C4-2B (cell line): ENCODE measurements at regions not wholly inside any gene's neighbourhood (a gene's known extent, or its start where the extent isn't known, plus 50 kb on each side); places are given as distances from the start of the nearest gene placed in this dataset.

ENCODE experiments used
- H3K27ac ChIP-seq: fragments of 450-650 bp; 2 replicates; pipeline ENCODE4 v1.5.1; 2017
- ZFX ChIP-seq: fragments of 450-650 bp; IDR thresholded peaks from 2 replicates; pipeline ENCODE4 v1.6.1; 2017
- TF ChIP-seq, protein P1 (sequence below): fragments of 450-650 bp; conservative IDR thresholded peaks from 2 replicates; pipeline ENCODE4 v1.5.1; 2017; ENCODE audit warnings: mild to moderate bottlenecking

DNA sequence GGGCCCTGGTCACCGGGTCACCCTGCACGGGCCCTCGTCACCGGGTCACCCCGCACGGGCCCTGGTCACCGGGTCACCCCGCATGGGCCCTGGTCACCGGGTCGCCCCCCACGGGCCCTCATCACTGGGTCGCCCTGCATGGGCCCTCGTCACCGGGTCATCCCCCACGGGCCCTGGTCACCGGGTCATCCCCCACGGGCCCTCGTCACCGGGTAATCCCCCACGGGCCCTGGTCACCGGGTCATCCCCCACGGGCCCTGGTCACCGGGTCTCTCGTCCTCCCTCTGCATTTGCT lies 77.6 kb downstream of the RIPK4 start:
- TF ChIP-seq, protein P1, sequence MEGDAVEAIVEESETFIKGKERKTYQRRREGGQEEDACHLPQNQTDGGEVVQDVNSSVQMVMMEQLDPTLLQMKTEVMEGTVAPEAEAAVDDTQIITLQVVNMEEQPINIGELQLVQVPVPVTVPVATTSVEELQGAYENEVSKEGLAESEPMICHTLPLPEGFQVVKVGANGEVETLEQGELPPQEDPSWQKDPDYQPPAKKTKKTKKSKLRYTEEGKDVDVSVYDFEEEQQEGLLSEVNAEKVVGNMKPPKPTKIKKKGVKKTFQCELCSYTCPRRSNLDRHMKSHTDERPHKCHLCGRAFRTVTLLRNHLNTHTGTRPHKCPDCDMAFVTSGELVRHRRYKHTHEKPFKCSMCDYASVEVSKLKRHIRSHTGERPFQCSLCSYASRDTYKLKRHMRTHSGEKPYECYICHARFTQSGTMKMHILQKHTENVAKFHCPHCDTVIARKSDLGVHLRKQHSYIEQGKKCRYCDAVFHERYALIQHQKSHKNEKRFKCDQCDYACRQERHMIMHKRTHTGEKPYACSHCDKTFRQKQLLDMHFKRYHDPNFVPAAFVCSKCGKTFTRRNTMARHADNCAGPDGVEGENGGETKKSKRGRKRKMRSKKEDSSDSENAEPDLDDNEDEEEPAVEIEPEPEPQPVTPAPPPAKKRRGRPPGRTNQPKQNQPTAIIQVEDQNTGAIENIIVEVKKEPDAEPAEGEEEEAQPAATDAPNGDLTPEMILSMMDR: no peak
- TF ChIP-seq ZFX: no peak
- H3K27ac ChIP-seq: no peak overlapping the region

DNA sequence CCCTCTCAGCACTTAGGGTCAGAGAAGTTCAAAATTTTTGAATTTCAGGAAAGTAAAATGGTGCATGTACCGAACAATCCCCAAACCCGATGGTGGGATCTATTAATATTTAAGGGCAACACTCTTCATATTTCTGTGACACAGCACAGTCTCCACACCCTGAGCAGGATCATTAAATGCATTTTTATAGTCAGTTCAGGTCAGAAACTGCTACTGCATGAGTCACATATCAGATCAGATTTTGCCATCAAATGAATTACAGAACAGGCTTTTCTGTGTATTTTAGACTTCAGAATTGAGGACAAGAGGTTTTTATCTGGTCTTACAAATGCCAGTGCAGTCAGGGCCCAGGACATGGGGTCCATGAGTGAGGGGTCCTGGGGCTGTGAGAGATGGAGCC lies 79.2 kb downstream of the RIPK4 start:
- TF ChIP-seq, protein P1: no peak
- no peak for TF ChIP-seq ZFX
- no peak overlapping the region for H3K27ac ChIP-seq

DNA sequence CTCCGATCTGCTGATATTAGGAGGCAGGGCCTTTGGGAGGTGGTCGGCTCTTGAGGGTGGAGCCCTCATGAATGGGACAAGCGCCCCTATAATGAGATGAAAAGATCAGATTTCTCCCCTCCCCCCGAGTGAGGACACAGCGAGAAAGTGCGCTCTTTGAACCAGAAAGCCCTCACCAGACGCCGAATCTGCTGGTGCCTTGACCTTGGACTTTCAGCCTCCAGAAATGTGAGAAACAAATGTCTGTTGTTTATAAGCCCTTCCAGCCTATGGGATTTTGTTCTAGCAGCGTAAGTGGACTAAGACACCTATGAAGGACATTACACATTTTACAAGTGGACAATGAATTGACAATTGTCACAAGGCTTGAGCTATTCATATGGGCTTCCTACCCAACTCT lies 80.2 kb downstream of the RIPK4 start:
- H3K27ac ChIP-seq: no peak overlapping the region
- TF ChIP-seq ZFX: no peak
- TF ChIP-seq, protein P1: no peak

DNA sequence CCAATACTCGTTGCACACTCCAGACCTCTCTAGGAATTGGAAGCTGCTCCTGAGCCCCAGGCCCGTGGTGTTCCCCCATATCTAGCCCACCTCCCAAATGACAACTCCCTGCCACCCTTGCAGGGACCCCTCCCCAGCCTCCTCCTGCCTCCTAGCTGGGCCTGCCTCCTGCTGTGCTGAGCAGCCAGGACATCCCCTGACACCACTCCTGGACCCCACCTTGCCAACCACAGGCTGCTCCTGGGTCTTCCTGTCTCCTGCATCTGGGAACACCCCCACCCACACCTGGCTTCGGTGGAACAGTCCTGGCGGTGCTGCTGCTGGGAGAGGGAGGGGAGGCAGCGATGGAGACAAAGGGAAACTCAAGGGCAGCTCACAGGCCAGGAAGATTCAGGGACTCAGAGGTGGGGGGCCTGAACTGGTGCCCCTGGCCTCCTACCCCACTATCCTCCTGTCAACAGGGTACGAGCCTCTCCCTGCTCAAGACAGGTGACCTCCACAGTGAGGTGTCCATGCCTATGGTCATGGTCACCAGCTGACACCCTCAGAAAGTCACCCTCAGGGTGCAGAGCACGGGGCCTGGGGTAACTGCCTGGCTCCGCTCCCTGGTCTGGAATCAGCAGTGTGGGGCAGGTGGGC lies 81.2 kb downstream of the RIPK4 start:
- peak overlapping the region; percentile 46; the same call in 1 of the 2 replicates for H3K27ac ChIP-seq
- TF ChIP-seq, protein P1: no peak
- no peak for TF ChIP-seq ZFX

DNA sequence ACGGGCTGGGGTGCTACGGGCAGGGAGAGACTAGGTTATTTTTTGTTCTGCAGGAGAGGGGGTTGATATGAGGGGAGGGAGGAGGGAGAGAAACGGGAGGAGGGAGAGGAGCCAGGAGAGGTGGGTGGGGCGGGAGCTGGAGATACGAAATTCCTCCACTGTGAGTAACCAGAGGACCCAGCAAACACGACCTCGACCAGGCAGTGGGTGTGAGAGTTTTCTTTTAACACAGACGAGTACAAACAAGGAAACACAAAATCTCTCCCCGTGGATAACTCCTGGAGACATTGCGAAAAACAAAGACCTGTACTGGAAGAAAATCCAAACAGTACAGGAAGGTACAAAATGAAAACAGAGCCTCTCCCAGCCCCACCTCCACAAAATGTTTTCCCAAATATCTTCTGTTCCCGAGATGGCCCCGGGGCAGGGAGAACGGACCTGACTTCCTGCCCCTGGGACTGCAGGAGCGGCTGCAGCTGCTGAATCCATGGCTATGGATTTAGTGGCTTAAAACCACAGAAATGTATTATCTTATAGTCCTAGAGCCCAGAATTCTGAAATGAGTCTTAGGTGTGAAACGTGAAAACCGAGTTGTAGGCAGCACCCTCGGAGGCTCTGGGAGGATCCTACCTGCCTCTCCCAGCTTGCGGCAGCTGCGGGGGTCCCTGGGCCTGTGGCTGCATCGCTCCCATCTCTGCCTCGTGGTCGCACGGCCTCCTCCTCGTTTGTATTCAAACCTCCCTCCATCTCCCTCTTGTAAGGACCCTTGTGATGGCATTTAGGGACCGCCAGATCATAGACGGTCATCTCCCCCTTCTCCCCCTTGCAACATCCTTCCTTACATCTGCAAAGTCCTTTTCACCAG lies 82.2 kb downstream of the RIPK4 start:
- TF ChIP-seq, protein P1: no peak
- no peak for TF ChIP-seq ZFX
- H3K27ac ChIP-seq: peak overlapping the region; percentile 46

DNA sequence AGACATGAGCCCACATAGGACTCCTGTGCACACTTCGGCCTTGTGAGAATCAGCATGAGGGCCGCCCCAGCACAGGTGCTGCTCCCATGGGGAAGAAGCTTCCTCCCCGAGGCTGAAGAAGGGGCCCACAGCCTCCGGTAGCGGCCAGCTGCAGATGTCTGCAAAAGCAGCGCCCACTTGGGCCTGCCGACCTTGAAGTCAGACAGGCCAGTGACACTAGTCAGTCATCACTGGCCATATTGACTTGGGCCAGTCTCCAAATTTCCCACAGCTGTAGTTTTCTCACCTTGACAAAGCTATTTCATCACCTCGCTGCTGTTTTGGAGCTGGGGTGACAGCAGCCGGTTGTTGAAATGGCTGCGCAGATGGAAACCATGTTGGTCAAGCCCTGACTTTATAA lies 83.0 kb downstream of the RIPK4 start:
- peak overlapping the region; percentile 46 for H3K27ac ChIP-seq
- no peak for TF ChIP-seq ZFX
- TF ChIP-seq, protein P1: no peak

DNA sequence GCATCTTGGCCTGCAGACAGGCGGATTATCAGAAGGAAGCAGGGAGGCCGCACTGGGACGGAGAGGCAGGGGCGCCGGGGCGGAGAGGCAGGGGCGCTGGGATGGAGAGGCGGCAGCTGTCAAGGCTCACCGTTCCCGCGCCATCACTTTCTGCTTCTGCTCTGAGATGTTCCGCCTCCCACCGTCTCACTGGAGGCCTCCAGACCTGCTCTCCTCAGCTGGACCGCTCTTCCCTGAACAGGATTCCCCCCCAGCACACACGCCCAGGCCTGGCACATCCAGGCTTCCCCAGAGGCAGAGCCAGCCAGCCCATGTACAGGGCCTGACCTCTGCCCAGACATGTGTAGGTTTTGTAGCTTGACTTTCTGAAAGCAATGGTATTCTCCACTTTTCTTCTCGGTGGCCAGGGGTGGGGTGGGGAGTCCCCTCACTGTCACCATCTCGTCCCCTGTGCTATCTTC lies 84.1 kb downstream of the RIPK4 start:
- H3K27ac ChIP-seq: peak overlapping the region; percentile 94; the same call in 1 of the 2 replicates
- no peak for TF ChIP-seq ZFX
- TF ChIP-seq, protein P1: no peak
